ENCODE measurements at regions not wholly inside any gene's neighbourhood (a gene's known extent, or its start where the extent isn't known, plus 50 kb on each side); places are given as distances from the start of the nearest gene placed in this dataset.

DNA sequence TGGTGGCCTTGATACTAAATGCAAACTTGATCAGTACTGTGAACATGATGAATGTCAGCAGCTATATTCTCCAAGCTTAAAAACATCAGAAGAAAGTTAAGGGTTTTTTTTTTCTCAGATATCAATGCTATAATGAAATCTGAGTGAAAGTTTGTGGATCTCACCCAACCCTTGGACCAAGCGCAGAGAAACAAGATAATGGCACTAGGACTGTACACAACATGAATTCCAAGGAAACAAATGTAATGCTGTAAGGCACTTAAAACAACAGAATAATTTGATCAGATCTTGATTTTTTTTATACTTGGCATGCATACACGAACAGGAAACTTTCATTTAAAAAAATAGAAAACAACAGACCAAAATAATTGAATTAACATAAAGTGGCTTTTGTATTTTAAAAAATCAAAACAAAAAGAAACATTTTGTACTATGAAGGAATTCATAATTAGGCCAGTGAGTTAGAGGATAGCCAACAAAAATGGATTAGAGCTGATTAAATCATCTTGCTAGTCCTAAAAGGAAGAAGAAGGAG is 1154.0 kb upstream of the EYS start:
- Histone ChIP-seq H3K4me3 (no peak overlapping the region), H3K4me1 (replicated peaks in 1 of 2; ENCODE audit: control insufficient read depth in 2 of 2, insufficient read depth in 2 of 2, low read length in 2 of 2) (no peaks in the 10 kb centered on the region), H3K27me3 (ENCODE audit: control insufficient read depth in 2 of 2, insufficient read depth in 2 of 2, low read length in 2 of 2) (no peaks in the 10 kb centered on the region), H3K36me3 (ENCODE audit: control insufficient read depth, insufficient read depth, low read length) (no peaks in the 10 kb centered on the region), H3K4me2 (ENCODE audit: insufficient read depth, low read length) (no peak overlapping the region), H3K9ac (ENCODE audit: insufficient read depth in 1 of 2, low read depth in 2 of 2, low read length in 2 of 2) (no peak overlapping the region), H3K9me3 (replicated peaks; ENCODE audit: control insufficient read depth, insufficient read depth, low read depth, low read length) (no peaks in the 10 kb centered on the region), H4K20me1 (replicated peaks; ENCODE audit: control insufficient read depth, insufficient read depth, low read length) (no peaks in the 10 kb centered on the region), H3K9me1 (ENCODE audit: control insufficient read depth, insufficient read depth, low read length) (no peaks in the 10 kb centered on the region), H3K79me2 (ENCODE audit: control insufficient read depth, insufficient read depth, low read length) (no peaks in the 10 kb centered on the region), H3K27ac (ENCODE audit: extremely low read depth, low read depth, low read length) (no peak overlapping the region), H2AFZ (ENCODE audit: low read depth, low read length) (no peak overlapping the region)
- ATAC-seq, result no peak
- in situ Hi-C loops (cut with MboI), result no loop called here
- DNase-seq (ENCODE audit: extremely low read depth in 1 of 4, low spot score in 3 of 4), result no peak
- no TSS peak for BruUV-seq (replicated peaks)
- POLR2A ChIA-PET, result no interaction called here
- intact Hi-C loops (cut with micrococcal nuclease), result no loop called here
- FAIRE-seq, result no peak
- WGBS (ENCODE audit: insufficient coverage, low coverage, missing lambda C conversion rate), result 0% methylated on average over 2 of the region's 2 CpGs
- CTCF ChIA-PET (ENCODE audit: low intra/inter-chr PET ratio), result no interaction called here
- TF ChIP-seq, protein P1, sequence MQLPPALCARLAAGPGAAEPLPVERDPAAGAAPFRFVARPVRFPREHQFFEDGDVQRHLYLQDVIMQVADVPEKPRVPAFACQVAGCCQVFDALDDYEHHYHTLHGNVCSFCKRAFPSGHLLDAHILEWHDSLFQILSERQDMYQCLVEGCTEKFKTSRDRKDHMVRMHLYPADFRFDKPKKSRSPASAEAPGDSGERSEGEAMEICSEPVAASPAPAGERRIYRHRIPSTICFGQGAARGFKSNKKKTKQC (CRISPR knock-in tag; IDR thresholded peaks at IDR 0.05), result no peak
- TF ChIP-seq, protein P2, sequence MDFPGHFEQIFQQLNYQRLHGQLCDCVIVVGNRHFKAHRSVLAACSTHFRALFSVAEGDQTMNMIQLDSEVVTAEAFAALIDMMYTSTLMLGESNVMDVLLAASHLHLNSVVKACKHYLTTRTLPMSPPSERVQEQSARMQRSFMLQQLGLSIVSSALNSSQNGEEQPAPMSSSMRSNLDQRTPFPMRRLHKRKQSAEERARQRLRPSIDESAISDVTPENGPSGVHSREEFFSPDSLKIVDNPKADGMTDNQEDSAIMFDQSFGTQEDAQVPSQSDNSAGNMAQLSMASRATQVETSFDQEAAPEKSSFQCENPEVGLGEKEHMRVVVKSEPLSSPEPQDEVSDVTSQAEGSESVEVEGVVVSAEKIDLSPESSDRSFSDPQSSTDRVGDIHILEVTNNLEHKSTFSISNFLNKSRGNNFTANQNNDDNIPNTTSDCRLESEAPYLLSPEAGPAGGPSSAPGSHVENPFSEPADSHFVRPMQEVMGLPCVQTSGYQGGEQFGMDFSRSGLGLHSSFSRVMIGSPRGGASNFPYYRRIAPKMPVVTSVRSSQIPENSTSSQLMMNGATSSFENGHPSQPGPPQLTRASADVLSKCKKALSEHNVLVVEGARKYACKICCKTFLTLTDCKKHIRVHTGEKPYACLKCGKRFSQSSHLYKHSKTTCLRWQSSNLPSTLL (IDR thresholded peaks at IDR 0.05), result no peak
- no peak for TF ChIP-seq SMAD3 (CRISPR knock-in tag; conservative IDR thresholded peaks at IDR 0.05)
- no peak for TF ChIP-seq ZNF232 (CRISPR knock-in tag; IDR thresholded peaks at IDR 0.05)
- TF ChIP-seq DMBX1 (CRISPR knock-in tag; IDR thresholded peaks at IDR 0.05; ENCODE audit: borderline replicate concordance), result no peak
- TF ChIP-seq HNRNPUL1 (IDR thresholded peaks at IDR 0.05; ENCODE audit: low read length), result no peak
- TF ChIP-seq BRCA1 (IDR thresholded peaks at IDR 0.05), result no peak
- no peak for TF ChIP-seq BRCA1 (CRISPR knock-in tag; IDR thresholded peaks at IDR 0.05)
- no peak for TF ChIP-seq XRCC5 (IDR thresholded peaks at IDR 0.05; ENCODE audit: low read depth, low read length)
- no peak for TF ChIP-seq SMARCA4 (IDR thresholded peaks at IDR 0.05)
- TF ChIP-seq, protein P3, sequence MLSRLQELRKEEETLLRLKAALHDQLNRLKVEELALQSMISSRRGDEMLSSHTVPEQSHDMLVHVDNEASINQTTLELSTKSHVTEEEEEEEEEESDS (CRISPR knock-in tag; IDR thresholded peaks at IDR 0.05), result no peak
- no peak for TF ChIP-seq NFXL1 (CRISPR knock-in tag; IDR thresholded peaks at IDR 0.05)
- no peak for TF ChIP-seq HEY1 (CRISPR knock-in tag; IDR thresholded peaks at IDR 0.05; ENCODE audit: borderline replicate concordance)
- no peak for TF ChIP-seq HNRNPLL (IDR thresholded peaks at IDR 0.05; ENCODE audit: low read depth, low read length, poor library complexity, severe bottlenecking)
- no peak for TF ChIP-seq SLC30A9 (CRISPR knock-in tag; IDR thresholded peaks at IDR 0.05)
- no peak for TF ChIP-seq ZNF174 (CRISPR knock-in tag; IDR thresholded peaks at IDR 0.05)
- no peak for TF ChIP-seq BACH1 (tag; IDR thresholded peaks at IDR 0.05)
- no peak for TF ChIP-seq TCF3 (CRISPR knock-in tag; IDR thresholded peaks at IDR 0.05)

All from K562 (cell line).